HG02623 (cell line): ENCODE measurements at regions not wholly inside any gene's neighbourhood (a gene's known extent, or its start where the extent isn't known, plus 50 kb on each side); places are given as distances from the start of the nearest gene placed in this dataset.
"Not testable (repeated sequence)": the region's sequence is repeated elsewhere in the genome, so short reads cannot be mapped to it uniquely, and the experiment has no call there.

Experiments used
- ATAC-seq: cut with Tn5 transposase; IDR thresholded peaks from one replicate; pipeline ENCODE4 v1.9.1; 2021; ENCODE audit warnings: moderate library complexity; ENCODE audit not compliant: unreplicated experiment

GRCh38 chr1:95582191-95582590 lies 348.2 kb downstream of the RWDD3 start:
- ATAC-seq, result no peak

- no peak for ATAC-seq
These were observed 348.7 kb downstream of the RWDD3 start for GRCh38 chr1:95582746-95583145.

DNA sequence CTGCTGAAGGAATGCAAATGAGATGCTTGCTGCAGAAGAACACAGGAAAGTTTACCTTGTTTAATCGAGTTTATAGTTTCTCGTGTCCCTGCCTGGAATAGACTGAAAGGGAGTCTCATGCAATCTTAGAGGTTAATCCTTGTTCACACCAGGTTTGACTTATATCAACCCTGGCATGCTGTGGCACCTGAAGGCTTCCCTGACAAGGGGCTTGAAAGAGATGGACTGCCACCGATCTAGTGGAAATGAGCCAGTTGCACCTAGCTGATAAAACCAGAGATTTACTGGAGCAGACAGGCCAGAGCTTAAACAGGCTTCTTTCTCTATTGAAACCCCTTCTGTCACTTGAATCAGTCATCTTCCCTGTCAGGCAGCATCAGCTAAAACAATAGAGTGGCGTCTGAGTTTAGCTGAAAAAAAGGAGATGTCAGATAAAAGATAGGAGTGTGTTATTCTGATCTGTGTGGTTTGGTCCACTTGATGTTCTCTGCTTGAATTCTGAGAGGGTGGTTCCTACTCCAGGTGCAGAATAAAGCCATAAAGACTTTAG lies 349.7 kb downstream of the RWDD3 start:
- ATAC-seq, result no peak

DNA sequence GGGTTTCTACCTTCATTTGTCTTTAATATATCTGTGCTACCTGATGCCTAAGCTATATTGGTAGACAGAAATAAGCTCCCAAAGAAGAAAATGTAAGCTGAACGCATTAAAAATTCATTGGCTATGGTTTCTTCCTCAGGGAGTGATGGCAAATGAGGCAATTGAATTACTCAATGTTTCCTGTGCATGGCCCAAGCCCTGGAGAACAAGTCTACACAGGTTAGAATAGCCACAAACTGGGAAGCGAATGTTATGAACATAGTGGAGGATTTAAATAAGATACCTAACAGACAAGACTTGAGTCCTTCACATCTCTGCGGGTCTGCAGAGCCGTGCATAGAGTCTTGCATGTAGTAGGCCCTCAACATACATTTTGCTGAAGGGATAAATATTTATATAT lies 350.3 kb downstream of the RWDD3 start:
- no peak for ATAC-seq

- no peak for ATAC-seq
These were observed 370.8 kb downstream of the RWDD3 start for GRCh38 chr1:95604771-95605170.

GRCh38 chr1:95614197-95614596 lies 380.2 kb downstream of the RWDD3 start:
- ATAC-seq, result no peak

DNA sequence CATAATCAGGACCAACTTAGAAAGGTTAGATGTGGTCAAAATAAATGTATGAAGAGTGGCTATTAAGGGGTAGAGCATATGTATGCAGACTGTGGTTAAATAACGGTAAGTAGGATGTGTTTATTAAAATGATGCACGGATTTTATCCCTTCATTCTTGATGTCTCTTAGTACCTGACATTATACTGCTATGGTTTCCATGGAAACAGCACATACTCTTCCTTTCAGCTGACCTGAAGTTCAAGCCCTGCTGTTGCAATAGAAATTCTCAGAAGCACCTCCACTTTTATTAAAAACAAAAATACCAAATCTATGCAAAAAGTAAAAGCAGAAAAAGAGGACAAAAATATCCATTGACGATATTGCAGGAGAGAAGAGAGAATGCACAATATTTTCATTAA lies 381.4 kb downstream of the RWDD3 start:
- ATAC-seq, result no peak

DNA sequence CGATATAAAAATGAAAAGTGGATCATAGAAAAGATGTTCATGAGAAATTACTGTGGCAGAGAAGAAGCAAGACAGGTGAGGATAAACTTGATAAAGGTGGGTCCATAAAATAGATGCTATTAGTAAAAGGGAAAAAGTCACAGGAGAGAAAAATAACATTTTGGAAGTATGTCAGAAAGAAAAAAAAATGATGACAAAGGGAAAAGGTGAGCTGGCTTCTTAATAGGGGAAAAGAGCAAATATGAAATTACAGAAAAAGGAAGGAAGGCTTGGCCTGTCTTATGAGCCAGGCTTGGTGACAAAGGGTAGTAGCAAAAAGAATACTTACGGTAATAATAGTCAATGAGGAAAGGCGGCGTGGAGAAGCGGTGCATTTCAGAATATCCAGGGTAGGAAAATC lies 386.1 kb downstream of the RWDD3 start:
- no peak for ATAC-seq

- ATAC-seq, result no peak
These were observed 388.6 kb downstream of the RWDD3 start for GRCh38 chr1:95622609-95623008.

DNA sequence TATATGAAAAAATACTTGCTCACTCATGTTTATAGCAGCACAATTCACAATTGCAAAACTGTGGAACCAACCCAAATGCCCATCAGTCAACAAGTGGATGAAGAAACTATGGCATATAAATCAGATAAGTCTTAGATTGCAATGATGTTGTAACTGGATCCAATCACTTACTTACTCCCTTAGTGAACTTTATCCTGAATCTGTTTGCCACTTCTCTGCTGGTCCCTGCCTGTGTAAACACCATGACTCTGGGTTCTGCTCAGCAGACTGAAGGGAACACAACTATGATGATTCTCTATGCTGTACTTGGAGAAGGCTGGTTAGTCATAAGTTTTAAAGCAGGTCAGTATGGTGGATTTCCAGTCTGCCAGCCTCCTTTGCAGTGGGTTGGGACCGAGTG lies 391.2 kb downstream of the RWDD3 start:
- no peak for ATAC-seq

- no peak for ATAC-seq
These were observed 393.2 kb downstream of the RWDD3 start for GRCh38 chr1:95627244-95627643.

DNA sequence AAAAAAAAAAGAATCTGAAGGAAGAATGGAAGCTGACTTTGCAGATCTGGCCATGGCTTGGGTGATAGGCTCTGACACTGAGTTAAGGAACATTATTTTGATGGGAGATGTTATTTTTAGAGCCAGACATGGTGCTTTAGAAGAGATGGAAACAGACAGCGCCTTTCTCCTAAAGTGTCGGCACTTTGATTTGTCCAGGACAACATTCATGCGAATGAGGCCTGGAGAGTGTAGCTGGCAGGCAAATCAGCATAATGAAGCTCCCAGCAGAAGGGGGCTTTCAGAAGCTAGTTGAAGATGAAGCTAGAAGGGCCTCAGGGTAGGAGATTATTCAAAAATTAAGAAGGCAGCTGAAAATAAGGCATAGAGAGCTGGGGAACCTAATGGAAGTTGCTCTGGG lies 397.7 kb downstream of the RWDD3 start:
- no peak for ATAC-seq

GRCh38 chr1:95635811-95636210 lies 401.8 kb downstream of the RWDD3 start:
- ATAC-seq, result no peak

GRCh38 chr1:95636897-95637296 lies 402.9 kb downstream of the RWDD3 start:
- ATAC-seq, result no peak

GRCh38 chr1:95640746-95641145 lies 406.7 kb downstream of the RWDD3 start:
- no peak for ATAC-seq

GRCh38 chr1:95641386-95641785 lies 407.4 kb downstream of the RWDD3 start:
- ATAC-seq, result no peak

DNA sequence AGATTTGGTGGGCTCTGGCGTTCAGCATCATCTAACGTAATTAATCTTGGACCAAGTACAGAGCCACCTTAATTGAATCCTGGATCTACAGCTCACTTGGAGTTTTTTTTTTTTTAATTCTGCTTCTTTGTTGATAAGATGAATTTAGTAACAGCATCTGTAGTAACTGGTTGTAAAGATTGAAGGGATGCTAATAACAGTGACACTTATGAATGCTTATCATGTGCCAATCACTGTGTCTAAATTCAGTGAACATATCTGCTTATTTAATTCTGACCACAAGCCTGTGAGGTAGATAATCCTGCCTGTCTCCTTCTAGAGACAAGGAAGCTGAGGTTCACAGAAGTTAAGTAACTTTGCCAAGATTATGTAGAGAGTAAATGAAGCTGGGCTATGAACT lies 408.0 kb downstream of the RWDD3 start:
- ATAC-seq, result no peak

DNA sequence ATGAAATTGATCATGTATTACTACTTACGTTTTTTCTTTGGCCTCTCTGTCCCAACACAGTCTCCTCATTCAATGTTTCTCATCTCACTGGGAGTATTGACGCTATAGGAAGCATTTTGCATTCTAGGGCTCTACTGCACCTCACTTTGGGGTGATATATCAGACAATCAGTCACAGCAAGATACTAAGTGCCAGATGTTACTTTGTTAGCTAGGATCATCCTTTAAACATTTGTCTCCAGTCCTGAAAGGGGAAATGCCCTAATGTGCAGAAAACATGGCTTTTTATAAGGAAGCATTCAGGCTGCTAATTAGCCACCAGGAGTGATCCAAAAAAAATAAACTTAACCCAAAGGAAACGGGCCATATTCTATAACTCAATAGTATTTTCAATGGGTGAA lies 409.1 kb downstream of the RWDD3 start:
- ATAC-seq, result no peak

GRCh38 chr1:95645126-95645525 lies 411.1 kb downstream of the RWDD3 start:
- ATAC-seq, result not testable (repeated sequence)

DNA sequence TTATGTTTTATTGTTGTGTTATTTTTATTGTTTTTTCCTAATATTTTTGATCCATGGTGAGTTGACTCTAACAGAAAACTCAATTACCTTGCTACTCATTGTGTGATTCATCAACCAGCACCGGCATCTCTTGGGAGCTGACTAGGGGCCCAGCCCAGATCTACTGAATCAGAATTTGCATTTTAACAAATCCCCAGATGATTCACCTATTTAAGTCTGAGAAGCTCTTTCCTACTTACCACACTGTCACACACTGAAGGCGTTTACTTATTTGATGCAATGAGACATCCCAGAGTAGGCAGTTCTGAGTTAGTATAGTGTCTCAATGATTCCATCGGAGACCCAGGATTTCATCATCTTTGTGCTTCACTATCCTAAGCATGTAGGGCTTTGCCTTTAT lies 416.6 kb downstream of the RWDD3 start:
- ATAC-seq, result no peak

GRCh38 chr1:95652423-95652965 lies 418.5 kb downstream of the RWDD3 start:
- ATAC-seq, result no peak

DNA sequence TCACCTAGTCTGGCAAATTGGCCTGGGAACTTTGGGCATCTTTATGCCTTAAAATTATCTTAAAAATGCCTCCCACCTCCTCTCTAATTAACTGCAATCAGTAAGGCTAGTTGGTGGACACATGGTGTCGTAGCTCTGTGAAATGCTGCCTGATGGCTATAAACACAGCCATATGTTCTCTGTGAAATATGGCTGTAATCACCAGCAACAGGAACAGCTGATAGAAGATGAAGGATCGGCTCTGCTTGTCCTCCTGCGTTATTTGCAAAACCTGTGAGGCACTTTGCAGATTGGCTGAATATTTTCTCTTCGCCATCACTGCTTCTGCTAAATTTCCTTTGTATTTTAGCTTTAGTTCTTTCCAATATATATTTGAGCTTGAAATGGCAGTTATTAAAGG lies 419.6 kb downstream of the RWDD3 start:
- ATAC-seq, result no peak

DNA sequence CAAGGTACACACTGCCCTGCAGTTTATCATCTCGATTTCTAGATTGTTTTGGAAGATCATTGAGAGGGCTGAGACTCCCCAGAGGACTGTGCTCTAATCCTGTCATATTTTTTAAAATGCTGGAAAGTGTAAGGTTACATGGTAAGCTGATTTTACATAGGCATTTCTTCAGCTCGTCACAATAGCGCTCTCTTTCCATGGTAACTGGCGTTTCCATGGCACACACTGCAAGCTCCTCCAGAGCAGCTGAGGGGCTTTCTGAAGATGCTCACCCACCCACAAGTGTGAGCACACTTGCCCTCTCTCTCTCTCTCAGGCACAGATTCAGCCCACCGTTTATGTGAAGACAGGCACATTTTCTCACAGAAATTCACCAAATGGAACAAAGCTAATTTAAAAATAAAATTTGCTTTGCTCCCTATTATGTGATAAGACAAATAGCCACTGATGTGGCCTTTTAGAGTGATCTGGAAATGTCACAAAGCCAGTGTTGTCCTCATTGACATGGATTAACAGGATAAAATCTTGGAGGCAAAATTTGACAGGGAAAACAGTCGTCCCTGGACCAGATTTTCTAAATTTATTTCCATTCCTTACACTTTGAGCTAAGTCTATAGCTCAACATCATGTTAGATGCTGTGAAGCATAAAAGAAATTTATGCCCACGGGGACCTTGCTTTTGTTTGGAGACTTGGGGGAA lies 421.5 kb downstream of the RWDD3 start:
- no peak for ATAC-seq
